Stomach (tissue), 8 donors: ENCODE measurements at regions not wholly inside any gene's neighbourhood (a gene's known extent, or its start where the extent isn't known, plus 50 kb on each side); places are given as distances from the start of the nearest gene placed in this dataset.

Experiments used
- DNase-seq, 2 donors: peaks; one replicate each; pipeline versions ENCODE4 v3.0.0 to v3.0.0-alpha.2; 2013 to 2019
- H3K27ac ChIP-seq, 5 donors: fragments of 200-600 bp in 4 of 5; sonication (generic) in 4 of 5; one replicate each; pipeline ENCODE4 v1.5.1; 2013 to 2019; ENCODE audit warnings: mild to moderate bottlenecking in 1 of 5, moderate library complexity in 1 of 5
- H3K27me3 ChIP-seq, 3 donors: fragments of 200-600 bp; sonication (generic); one replicate each; pipeline ENCODE4 v1.5.1; 2017 to 2019; ENCODE audit warnings: mixed run types in 1 of 3
- H3K36me3 ChIP-seq, 4 donors: fragments of 200-600 bp; sonication (generic); 1 replicate in 3 of 4; 2 replicates in 1 of 4; pipeline ENCODE4 v1.5.1; 2016 to 2019
- H3K4me1 ChIP-seq, 4 donors: fragments of 200-600 bp; sonication (generic); one replicate each; pipeline ENCODE4 v1.5.1; 2016 to 2019
- H3K4me3 ChIP-seq, 4 donors: fragments of 200-600 bp; sonication (generic) in 3 of 4; one replicate each; pipeline ENCODE4 v1.5.1; 2016 to 2019; ENCODE audit warnings: mild to moderate bottlenecking in 1 of 4
- H3K9me3 ChIP-seq, 4 donors: fragments of 200-600 bp; sonication (generic); one replicate each; pipeline ENCODE4 v1.5.1; 2016 to 2019
- CTCF ChIP-seq, 7 experiments: fragments of 450-650 bp in 4 of 7; fragments of 200-600 bp in 3 of 7; sonication (generic) in 3 of 7; IDR thresholded peaks; one replicate each; pipeline ENCODE4 v1.5.1; 2016 to 2019; ENCODE audit warnings: antibody characterized with exemption in 7 of 7, control low read depth in 2 of 7, mild to moderate bottlenecking in 1 of 7
- EP300 ChIP-seq: sonication (generic); formaldehyde crosslinking; IDR thresholded peaks from one replicate; pipeline ENCODE4 v1.6.1; 2017; ENCODE audit warnings: antibody characterized with exemption
- POLR2A ChIP-seq, 4 donors: fragments of 450-650 bp; IDR thresholded peaks; one replicate each; pipeline ENCODE4 v1.6.1; 2016; ENCODE audit warnings: antibody characterized with exemption in 4 of 4, control low read depth in 2 of 4, mild to moderate bottlenecking in 1 of 4, moderate library complexity in 1 of 4
- POLR2AphosphoS5 ChIP-seq, 3 donors: sonication (generic); formaldehyde crosslinking; IDR thresholded peaks; one replicate each; pipeline ENCODE4 v1.6.1; 2016; ENCODE audit warnings: antibody characterized with exemption in 3 of 3
- WGBS, 5 donors: extraction: QIAGEN DNeasy Blood & Tissue Kit in 3 of 5; methylation state at CpG; one replicate each; pipeline versions ENCODE4 v1.1.5 to v1.1.7; 2013 to 2018; 5-methylcytosine and 5-hydroxymethylcytosine counted together
- intact Hi-C: fragments of 100-400 bp; cut with DNase I; formaldehyde crosslinking; loops from one replicate; pipeline ENCODE4 v1.15.1; 2023; ENCODE audit warnings: low total_unique reads
- donor health status: healthy with polysubstance abuse.
- donor health status: Bipolar disorder and iron deficiency.
- donor health status: healthy.

GRCh38 chr3:156014489-156014888, 105.9 kb upstream of the KCNAB1 start:
- WGBS, 5 donors, result 52 to 77% (median 63%) methylated on average over 4 of the region's 4 CpGs
- Histone ChIP-seq H3K9me3 (no peaks in the 10 kb centered on the region), H3K4me1 (no peaks in the 10 kb centered on the region), H3K27me3 (no peaks in the 10 kb centered on the region), H3K27ac (no peak overlapping the region), H3K4me3 (no peak overlapping the region), H3K36me3 (no peaks in the 10 kb centered on the region)
- TF ChIP-seq EP300, result no peak
- no peak for TF ChIP-seq CTCF (IDR thresholded peaks at IDR 0.05)
- TF ChIP-seq POLR2AphosphoS5 (IDR thresholded peaks at IDR 0.05), result no peak
- TF ChIP-seq POLR2A (IDR thresholded peaks at IDR 0.05), result no peak
- no peak for DNase-seq
- intact Hi-C loops, result no loop called here

DNA sequence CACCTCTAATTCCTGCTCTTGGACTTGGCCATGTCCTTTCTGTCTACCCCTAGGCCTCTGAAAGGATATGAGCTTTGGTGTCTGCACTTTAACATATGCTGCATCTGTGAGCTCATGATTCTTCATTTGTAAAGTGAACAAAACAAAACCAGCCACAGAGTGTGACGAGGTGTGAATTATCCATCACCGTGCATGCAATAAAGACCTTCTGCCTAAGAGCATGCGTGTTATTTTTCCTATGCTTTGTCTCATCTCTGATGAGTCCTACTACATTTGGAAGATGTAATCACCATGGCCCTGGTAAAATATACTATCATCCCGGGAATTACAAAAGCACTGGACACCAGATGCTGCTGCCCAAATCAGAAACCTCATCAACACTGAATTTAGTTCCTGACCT, 103.5 kb upstream of the KCNAB1 start:
- H3K27ac ChIP-seq, result no peak overlapping the region
- DNase-seq, result no peak
- 82 to 94% (median 89%) methylated on average over 4 of the region's 4 CpGs for WGBS, 5 donors
- H3K4me1 ChIP-seq, result no peaks in the 10 kb centered on the region
- H3K4me3 ChIP-seq, result no peak overlapping the region
- no peaks in the 10 kb centered on the region for H3K9me3 ChIP-seq
- TF ChIP-seq POLR2A (IDR thresholded peaks at IDR 0.05) (no peak), EP300 (no peak), POLR2AphosphoS5 (IDR thresholded peaks at IDR 0.05) (no peak), CTCF (IDR thresholded peaks at IDR 0.05) (no peak)
- H3K36me3 ChIP-seq, result no peaks in the 10 kb centered on the region
- no peaks in the 10 kb centered on the region for H3K27me3 ChIP-seq
- intact Hi-C loops, result no loop called here

DNA sequence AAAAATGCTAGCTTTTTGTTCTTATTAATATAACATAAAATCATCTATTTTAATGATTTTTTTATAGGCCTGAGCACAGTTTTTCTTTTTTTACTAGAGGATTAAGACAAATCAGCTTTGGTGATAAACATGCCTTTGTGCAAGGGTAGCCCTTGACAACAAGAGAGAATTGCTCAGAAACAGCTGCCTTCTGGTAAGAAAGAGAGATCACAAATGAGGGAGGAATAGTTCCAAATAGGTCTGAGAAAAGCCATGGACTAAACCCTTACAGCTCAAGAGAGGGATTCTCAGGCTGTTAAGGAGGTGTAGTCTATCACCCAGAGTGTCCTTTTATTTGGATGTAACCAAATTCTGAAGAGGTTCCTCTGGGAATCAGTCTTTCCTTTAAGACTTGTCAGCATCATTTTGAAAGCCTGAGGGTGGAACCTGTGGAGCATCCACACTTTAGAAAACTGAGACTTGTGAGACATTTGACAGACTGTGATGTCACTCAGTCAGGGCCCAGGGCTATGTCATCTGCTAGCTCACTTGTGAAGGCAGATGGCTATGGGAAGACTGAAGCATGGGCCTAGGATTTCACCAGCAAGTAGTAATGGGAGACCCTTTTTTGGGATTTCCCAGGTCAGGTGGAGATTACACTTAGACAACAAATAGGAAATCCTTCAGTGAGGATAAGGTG, 102.9 kb upstream of the KCNAB1 start:
- Histone ChIP-seq H3K4me3 (no peak overlapping the region), H3K36me3 (no peaks in the 10 kb centered on the region), H3K4me1 (no peaks in the 10 kb centered on the region), H3K9me3 (no peaks in the 10 kb centered on the region), H3K27ac (no peak overlapping the region), H3K27me3 (no peaks in the 10 kb centered on the region)
- peak in 1 of 2 donors; percentile 29 for DNase-seq
- intact Hi-C loops, result no loop called here
- no peak for TF ChIP-seq POLR2AphosphoS5 (IDR thresholded peaks at IDR 0.05)
- no peak for TF ChIP-seq EP300
- no peak for TF ChIP-seq POLR2A (IDR thresholded peaks at IDR 0.05)

- H3K4me3 ChIP-seq, result no peak overlapping the region
- intact Hi-C loops, result no loop called here
- no peaks in the 10 kb centered on the region for H3K27me3 ChIP-seq
- H3K36me3 ChIP-seq, result no peaks in the 10 kb centered on the region
- TF ChIP-seq CTCF (IDR thresholded peaks at IDR 0.05), result no peak
- no peak for TF ChIP-seq POLR2AphosphoS5 (IDR thresholded peaks at IDR 0.05)
- TF ChIP-seq EP300, result no peak
- no peak for TF ChIP-seq POLR2A (IDR thresholded peaks at IDR 0.05)
- no peaks in the 10 kb centered on the region for H3K4me1 ChIP-seq
- H3K9me3 ChIP-seq, result no peaks in the 10 kb centered on the region
- H3K27ac ChIP-seq, result no peak overlapping the region
- 13 to 21% (median 17%) methylated on average over 6 of the region's 6 CpGs for WGBS, 5 donors
- peak in 1 of 2 donors; percentile 8 for DNase-seq
These were observed 95.4 kb upstream of the KCNAB1 start for GRCh38 chr3:156024904-156025533.

GRCh38 chr3:156029208-156029607, 91.2 kb upstream of the KCNAB1 start:
- intact Hi-C loops, result no loop called here
- no peak for DNase-seq
- 66 to 82% (median 75%) methylated on average over 4 of the region's 4 CpGs for WGBS, 5 donors
- Histone ChIP-seq H3K36me3 (no peaks in the 10 kb centered on the region), H3K9me3 (no peaks in the 10 kb centered on the region), H3K27me3 (no peaks in the 10 kb centered on the region), H3K27ac (no peak overlapping the region), H3K4me1 (no peaks in the 10 kb centered on the region), H3K4me3 (no peak overlapping the region)
- no peak for TF ChIP-seq CTCF (IDR thresholded peaks at IDR 0.05)
- no peak for TF ChIP-seq POLR2AphosphoS5 (IDR thresholded peaks at IDR 0.05)
- TF ChIP-seq POLR2A (IDR thresholded peaks at IDR 0.05), result no peak
- no peak for TF ChIP-seq EP300
